ENCODE measurements at regions not wholly inside any gene's neighbourhood (a gene's known extent, or its start where the extent isn't known, plus 50 kb on each side); places are given as distances from the start of the nearest gene placed in this dataset.

DNA sequence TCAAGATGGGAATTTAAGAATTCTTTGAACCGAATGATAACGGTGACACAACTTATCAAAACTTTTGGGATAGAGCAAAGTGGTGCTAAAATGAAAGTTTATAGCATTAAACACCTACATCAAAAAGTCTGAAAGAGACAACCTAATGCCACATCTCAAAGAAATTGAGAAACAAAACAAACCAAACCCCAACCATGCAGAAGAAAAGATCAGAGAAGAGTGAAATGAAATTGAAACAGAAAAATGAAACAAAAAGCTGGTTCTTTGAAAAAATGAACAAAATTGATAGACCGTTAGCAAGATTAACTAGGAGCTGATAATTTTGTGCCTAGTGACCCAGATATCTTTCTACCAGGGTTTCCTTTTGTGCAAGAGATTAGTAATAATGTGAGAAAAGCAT lies 248.0 kb upstream of the EYS start:
- RAD21 ChIA-PET (ENCODE audit: unreplicated experiment): no interaction called here
- 4% methylated on average over 3 of the region's 3 CpGs for WGBS (ENCODE audit: insufficient coverage, insufficient replicate concordance, low lambda C conversion rate, missing lambda C conversion rate)
- in situ Hi-C loops (cut with MboI) (no loop called here), intact Hi-C loops (cut with micrococcal nuclease; ENCODE audit: unreplicated experiment) (no loop called here)
- Histone ChIP-seq H2AFZ (ENCODE audit: control insufficient read depth, low read depth, low read length) (no peak overlapping the region), H3K27ac (ENCODE audit: control insufficient read depth, insufficient read depth) (no peak overlapping the region), H3K9me3 (replicated peaks; ENCODE audit: control insufficient read depth, insufficient read depth, low read length) (no peaks in the 10 kb centered on the region), H3K4me2 (ENCODE audit: control insufficient read depth, insufficient read depth) (no peak overlapping the region), H3K9ac (ENCODE audit: control insufficient read depth, insufficient read depth, low read length) (no peak overlapping the region), H3K4me1 (ENCODE audit: control insufficient read depth, insufficient read depth, low read length) (no peaks in the 10 kb centered on the region), H3K36me3 (ENCODE audit: control insufficient read depth in 2 of 2, insufficient read depth in 2 of 2, low read length in 1 of 2) (no peaks in the 10 kb centered on the region), H3K27me3 (replicated peaks in 1 of 2; ENCODE audit: control insufficient read depth in 2 of 2, insufficient read depth in 2 of 2, low read length in 1 of 2) (no peaks in the 10 kb centered on the region), H3K79me2 (ENCODE audit: control insufficient read depth, insufficient read depth, low read length) (no peaks in the 10 kb centered on the region), H4K20me1 (ENCODE audit: control insufficient read depth, insufficient read depth) (no peaks in the 10 kb centered on the region), H3K4me3 (no peak overlapping the region)
- DNase-seq (ENCODE audit: low read depth, low spot score) (no peak), FAIRE-seq (no peak), ATAC-seq (peak; percentile 72)
- TF ChIP-seq BMI1 (IDR thresholded peaks at IDR 0.05; ENCODE audit: borderline replicate concordance) (no peak), CEBPB (IDR thresholded peaks at IDR 0.05; ENCODE audit: borderline replicate concordance in 1 of 2, low read depth in 2 of 2, low read length in 2 of 2) (no peak), CBFB (IDR thresholded peaks at IDR 0.05; ENCODE audit: low read depth) (no peak), RB1 (IDR thresholded peaks at IDR 0.05; ENCODE audit: borderline replicate concordance) (no peak), NR2C1 (IDR thresholded peaks at IDR 0.05) (no peak), ZNF274 (IDR thresholded peaks at IDR 0.05; ENCODE audit: insufficient read depth, insufficient read length) (no peak), CBX3 (IDR thresholded peaks at IDR 0.05; ENCODE audit: borderline replicate concordance, low read depth) (no peak), SMAD1 (IDR thresholded peaks at IDR 0.05; ENCODE audit: low read depth, partially characterized antibody) (no peak), RELA (IDR thresholded peaks at IDR 0.05; ENCODE audit: borderline replicate concordance, partially characterized antibody) (no peak), JUNB (IDR thresholded peaks at IDR 0.05) (no peak), POLR2A (IDR thresholded peaks at IDR 0.05; ENCODE audit: low read depth, low read length) (no peak), SUPT20H (IDR thresholded peaks at IDR 0.05; ENCODE audit: borderline replicate concordance, control insufficient read depth, low read depth, low read length) (no peak)
- TF ChIP-seq, protein P1, sequence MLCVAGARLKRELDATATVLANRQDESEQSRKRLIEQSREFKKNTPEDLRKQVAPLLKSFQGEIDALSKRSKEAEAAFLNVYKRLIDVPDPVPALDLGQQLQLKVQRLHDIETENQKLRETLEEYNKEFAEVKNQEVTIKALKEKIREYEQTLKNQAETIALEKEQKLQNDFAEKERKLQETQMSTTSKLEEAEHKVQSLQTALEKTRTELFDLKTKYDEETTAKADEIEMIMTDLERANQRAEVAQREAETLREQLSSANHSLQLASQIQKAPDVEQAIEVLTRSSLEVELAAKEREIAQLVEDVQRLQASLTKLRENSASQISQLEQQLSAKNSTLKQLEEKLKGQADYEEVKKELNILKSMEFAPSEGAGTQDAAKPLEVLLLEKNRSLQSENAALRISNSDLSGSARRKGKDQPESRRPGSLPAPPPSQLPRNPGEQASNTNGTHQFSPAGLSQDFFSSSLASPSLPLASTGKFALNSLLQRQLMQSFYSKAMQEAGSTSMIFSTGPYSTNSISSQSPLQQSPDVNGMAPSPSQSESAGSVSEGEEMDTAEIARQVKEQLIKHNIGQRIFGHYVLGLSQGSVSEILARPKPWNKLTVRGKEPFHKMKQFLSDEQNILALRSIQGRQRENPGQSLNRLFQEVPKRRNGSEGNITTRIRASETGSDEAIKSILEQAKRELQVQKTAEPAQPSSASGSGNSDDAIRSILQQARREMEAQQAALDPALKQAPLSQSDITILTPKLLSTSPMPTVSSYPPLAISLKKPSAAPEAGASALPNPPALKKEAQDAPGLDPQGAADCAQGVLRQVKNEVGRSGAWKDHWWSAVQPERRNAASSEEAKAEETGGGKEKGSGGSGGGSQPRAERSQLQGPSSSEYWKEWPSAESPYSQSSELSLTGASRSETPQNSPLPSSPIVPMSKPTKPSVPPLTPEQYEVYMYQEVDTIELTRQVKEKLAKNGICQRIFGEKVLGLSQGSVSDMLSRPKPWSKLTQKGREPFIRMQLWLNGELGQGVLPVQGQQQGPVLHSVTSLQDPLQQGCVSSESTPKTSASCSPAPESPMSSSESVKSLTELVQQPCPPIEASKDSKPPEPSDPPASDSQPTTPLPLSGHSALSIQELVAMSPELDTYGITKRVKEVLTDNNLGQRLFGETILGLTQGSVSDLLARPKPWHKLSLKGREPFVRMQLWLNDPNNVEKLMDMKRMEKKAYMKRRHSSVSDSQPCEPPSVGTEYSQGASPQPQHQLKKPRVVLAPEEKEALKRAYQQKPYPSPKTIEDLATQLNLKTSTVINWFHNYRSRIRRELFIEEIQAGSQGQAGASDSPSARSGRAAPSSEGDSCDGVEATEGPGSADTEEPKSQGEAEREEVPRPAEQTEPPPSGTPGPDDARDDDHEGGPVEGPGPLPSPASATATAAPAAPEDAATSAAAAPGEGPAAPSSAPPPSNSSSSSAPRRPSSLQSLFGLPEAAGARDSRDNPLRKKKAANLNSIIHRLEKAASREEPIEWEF (IDR thresholded peaks at IDR 0.05; ENCODE audit: insufficient replicate concordance, low read depth, low read length): no peak
- POLR2A ChIA-PET: no interaction called here
- CTCF ChIA-PET: interaction anchor here (0.9 kb wide), 1 partner anchor 14 kb away, joined by 3 read pairs; no protein-coding TSS in a partner anchor
- no TSS peak for BruUV-seq (replicated peaks)
- SMC1A ChIA-PET (ENCODE audit: uncharacterized antibody, unreplicated experiment): interaction anchor here (1.4 to 3.1 kb wide), 3 partner anchors 13 to 46 kb away, joined by 4 to 13 read pairs (median 4); no protein-coding TSS in a partner anchor
